Esophagus mucosa (tissue), 1 donor: ENCODE measurements at regions not wholly inside any gene's neighbourhood (a gene's known extent, or its start where the extent isn't known, plus 50 kb on each side); places are given as distances from the start of the nearest gene placed in this dataset.
A peak's percentile ranks its signal among the peaks of the same experiment; 100 is the strongest.

Experiments
- ATAC-seq: fragments of 200-7000 bp; cut with Tn5 transposase; one replicate; pipeline ENCODE4 v1.9.1; 2020
- donor health status: DM: yes; HTN: yes; CAD: no.

DNA sequence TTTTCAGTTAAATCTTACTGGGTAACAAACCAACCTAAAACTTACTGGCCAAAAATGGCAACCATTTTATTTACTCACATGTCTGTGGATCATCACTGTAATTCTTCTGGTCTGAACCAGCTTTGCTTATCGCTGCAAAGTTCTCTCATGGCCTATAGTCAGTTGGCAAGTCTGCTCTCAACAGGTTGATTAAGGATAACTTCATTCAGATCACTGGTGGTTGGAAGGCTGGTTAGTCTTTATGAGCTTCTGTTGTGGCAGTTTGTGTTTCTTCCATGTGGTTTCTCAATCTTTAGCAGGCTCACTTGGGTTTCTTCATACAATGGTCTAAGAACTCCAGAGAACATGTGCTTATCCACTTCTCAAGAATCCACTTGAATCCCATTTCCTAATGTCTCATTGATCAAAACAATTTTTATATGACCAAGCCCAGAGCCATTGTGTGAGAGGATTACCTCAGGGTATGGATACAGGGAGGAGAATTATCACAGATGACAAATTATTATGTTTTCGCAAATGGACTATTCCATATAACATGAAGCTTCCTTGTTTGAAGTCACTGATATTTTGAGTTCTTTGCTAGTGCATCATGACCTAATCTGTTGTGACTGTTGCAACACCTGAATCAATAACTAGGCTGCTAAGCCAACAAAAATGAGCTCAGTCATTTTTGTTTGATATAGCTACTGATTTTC is 155.4 kb upstream of the BMP2 start:
- ATAC-seq, result no peak

- no peak for ATAC-seq
Measured at GRCh38 chr20:6606651-6607050, 160.8 kb upstream of the BMP2 start.

DNA sequence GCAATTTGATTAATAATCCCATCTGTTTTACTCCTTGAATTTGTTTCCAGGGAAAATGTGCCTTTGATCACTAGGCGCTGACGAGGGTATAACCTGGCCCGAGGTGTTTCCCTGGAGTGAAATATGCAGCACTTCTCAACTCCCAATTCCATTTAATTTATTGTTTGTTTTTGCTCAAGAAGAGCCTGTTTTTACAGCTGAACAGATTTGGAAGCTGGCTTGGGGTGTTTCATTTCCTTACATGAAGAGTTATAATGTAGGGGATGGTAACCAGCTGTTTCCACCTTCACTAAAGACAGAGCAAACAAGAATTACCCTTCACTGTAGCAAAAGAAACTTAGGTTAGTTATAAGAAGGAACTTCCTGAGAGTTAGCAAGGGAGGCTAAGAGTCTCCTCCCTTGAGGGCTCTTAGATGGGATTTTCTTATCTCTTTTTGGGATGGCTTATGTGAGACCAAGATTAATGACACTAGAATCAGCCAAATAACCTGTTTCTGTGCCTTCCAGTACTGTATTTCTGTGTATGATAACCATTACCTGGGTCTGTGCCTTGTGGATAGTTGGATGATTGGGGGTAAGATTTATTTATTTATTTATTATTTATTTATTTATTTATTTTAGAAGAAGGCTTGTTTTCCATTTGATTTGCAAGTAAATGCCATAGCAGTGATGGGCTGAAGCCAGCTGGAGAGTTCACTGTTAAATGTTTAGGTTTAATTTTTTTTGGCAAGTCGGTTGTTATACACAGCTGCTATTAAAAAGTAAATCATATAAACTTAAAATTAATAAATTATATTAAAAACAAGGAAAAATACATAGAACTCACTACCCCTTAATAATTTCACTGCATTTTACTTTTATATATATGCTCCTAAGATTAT is 162.2 kb upstream of the BMP2 start:
- ATAC-seq, result no peak

- no peak for ATAC-seq
Measured at GRCh38 chr20:6604179-6604578, 163.3 kb upstream of the BMP2 start.

DNA sequence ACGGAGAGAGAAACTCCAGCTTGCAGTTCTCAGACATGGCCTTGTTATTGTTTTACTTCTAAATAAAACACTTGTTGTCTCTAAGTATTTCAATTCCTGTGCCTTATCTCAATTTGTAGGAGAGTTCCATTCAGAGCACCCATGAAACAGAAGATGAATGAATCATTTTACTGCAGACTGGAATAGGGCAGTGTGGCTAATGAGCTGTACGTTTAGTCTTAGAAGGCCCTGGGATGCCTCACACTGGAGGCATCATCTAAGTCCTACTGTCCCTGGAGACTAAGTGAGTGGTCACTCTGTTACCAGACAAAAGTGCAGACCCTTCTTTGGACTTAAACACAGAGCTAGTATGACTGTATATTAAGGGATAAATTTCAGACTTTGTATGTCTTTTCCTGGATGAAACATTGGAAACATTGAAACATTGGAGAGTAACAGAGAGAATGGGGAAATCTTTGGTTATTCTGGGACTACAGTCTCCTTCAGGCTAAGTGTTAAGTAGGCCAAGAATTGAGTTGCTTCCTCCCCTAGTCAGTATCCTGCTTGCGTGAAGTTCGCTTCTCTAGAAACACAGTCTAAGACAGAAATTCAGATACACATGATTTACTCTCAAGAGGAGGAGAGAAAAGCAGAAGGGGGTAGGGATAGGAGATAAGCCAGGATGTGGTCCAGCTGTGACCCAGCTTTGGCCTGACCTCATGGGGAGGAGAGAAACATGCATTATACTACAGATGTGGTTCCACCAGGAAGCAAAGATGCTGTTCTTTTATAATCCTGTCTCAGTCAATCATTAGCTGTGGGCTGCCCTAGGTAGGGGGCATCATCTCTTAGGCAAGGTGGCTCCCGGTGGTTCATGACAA is 167.4 kb upstream of the BMP2 start:
- no peak for ATAC-seq

DNA sequence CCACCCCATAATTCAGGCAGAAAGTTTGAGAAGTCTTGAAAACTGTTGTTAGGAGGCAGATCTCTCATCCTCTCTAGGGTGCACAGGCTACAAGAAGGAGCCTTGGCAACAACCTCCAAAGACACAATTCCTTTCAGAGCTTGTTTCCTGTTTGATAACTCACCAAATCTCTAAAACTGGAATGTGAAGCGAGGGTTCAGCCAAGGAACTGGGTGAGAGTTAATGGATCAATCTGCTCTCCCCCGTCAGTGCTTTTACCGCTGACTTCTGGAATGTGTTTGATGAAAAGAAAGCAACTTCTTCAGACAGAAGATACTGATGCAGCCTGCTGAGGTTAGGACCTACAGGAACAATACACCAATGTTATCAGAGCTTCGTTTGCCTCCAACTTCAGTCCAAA is 171.8 kb upstream of the BMP2 start:
- no peak for ATAC-seq

DNA sequence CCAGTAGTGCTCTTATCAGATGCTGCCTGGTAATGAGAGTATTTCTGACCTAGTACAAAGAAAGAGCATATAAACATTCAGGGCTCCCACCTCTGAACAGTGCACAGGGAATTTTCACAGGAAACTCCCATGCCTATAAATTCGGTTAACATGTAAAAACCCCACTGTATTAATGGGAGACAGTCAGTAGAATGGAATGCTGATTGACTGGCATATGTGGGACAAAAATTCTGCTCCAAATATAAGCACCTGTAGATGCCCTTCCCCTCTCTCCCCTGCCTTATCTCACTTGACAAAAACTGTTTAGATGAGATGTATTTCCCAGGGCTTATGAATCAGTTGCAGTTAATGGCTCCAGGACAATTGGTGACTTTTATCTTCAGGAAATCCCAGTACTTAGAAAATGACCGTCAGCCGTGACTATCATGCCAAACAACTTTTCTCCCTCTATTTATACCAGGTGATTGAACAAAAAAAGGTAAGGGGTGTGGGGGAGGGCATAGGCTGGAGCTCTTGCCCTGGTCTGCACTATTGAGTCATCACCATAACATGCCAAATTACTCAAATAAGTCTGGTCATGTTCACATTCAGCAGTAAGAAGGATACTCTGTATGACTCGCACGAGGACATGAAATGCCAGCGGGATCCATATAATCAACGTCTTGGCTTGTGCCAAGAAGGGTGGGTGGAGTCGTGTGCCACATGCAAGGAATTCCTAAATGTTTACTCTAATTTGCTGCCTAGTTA is 176.4 kb upstream of the BMP2 start:
- peak; percentile 95 for ATAC-seq

GRCh38 chr20:6588296-6588695 is 179.2 kb upstream of the BMP2 start:
- ATAC-seq, result no peak

- ATAC-seq, result peak; percentile 76
Measured at GRCh38 chr20:6583134-6583738, 184.2 kb upstream of the BMP2 start.

GRCh38 chr20:6582449-6582848 is 185.0 kb upstream of the BMP2 start:
- ATAC-seq, result no peak

DNA sequence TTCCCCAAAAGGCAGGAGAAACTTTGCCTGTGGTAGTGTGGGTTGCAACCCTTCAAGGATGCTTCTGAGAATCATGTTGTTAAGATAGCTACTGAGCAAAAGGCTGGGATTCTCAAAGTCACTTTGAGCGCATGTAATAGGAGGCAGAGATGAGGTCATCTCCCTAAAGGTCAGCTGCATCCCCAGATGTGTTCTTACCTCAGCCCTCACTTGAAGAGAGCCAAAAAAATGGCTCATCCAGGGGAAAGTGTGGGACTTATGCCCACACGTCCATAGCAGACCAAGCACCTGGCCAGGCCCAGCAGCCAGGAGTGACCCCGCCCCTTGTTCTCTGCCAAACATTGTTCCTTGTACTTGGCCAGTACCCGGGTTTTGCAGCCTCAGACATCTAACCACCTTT is 187.0 kb upstream of the BMP2 start:
- ATAC-seq, result no peak

GRCh38 chr20:6579824-6580223 is 187.7 kb upstream of the BMP2 start:
- no peak for ATAC-seq

GRCh38 chr20:6579417-6579816 is 188.1 kb upstream of the BMP2 start:
- ATAC-seq, result no peak

GRCh38 chr20:6577451-6577850 is 190.0 kb upstream of the BMP2 start:
- ATAC-seq, result no peak

GRCh38 chr20:6576726-6577125 is 190.8 kb upstream of the BMP2 start:
- ATAC-seq, result no peak

DNA sequence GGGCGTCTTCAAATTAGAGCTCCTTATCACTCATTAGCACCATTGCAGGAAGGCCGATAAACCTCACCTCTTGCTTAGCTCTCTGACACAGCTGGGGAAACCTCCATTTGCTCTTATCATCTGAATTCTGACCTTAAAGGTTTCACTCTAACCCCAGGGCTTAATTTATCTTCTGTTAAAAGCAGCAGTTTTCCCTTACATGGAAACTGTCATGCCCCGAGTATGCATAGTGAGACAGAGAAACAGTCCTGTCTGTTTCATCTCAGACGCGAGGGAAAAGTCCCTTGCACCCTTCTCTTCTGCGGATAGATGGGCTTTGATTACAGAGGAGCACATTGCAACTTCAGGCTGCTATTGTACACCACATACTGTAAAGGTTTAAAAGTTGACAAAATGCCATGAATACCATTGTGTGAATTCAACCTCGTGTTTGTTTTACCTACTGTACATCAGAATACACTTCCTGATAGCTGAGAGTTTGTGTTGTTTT is 191.5 kb upstream of the BMP2 start:
- ATAC-seq, result no peak

DNA sequence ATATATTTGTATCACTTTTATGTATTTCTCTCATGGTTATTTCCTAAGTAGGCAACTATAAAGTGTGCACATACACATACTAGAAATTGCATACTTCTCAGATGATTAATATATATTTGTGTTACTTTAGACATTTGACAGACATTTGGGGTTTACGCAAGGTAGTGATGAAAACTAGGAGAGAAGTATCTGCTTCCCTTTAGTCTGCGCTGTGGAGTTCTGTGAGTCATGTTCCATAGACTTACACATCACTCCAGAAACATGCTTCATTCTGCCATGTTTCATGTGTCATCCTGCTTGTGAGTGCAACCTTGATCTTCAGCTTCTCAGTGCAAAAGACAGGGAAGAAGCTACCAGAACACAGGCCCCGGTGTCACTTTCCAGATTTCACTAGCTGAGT is 200.7 kb upstream of the BMP2 start:
- ATAC-seq, result peak; percentile 77

DNA sequence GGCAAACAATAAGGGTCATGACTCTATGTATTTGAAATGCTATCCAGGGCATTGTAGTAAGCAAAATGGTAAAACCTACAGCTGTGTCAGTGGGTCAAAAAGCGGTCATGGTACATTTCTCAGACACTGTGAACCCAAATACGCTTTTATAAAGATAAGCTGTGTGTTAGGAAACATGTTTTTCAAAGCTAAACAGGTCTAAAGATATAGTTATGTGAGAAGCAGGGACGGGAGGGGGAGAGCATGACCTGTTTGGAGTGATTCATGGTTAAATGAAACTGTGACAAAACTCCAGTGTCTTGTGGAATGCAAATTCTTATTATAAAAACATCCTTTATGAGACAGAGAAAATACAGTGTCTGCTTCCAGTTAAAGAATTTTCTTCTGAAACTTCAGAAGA is 205.4 kb upstream of the BMP2 start:
- ATAC-seq, result no peak

DNA sequence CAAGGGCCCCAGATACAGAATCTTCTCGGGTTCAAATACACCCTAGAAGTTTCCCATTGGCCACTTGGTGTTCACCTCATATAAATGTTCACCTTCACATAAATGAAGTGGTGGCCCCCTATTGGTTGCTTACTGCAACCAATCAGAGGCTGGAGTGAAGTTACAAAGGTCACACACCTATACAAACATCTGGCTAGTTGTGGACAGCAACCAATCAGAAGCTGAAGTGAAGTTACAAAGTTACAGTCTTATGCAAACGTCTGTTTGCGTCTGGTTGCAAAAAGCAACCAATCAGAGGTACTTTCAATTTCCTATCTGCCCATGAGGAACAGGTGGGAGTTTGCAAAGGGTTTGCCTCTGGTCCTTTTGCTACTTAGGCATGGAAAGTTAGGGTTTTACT is 206.5 kb upstream of the BMP2 start:
- no peak for ATAC-seq

DNA sequence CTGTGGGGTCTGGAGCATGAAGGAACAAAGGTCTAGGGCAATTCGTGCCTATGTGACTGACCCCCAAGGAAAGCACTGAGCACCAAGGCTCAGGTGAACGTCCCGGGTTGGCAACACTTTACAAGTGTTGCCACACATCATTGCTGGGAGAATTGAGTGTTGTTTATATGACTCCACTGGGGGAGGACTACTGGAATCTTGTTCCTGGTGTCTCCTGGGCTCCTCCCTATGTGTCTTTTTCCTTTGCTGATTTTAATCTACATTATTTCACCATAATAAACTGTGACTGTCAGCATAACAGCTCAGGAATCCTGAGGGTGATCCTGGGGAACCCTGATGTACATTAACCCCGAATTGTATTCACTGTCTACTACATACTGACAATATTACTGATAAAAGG is 207.7 kb upstream of the BMP2 start:
- no peak for ATAC-seq

- ATAC-seq, result no peak
Measured at GRCh38 chr20:6558341-6558740, 209.1 kb upstream of the BMP2 start.
